ENCODE measurements at regions not wholly inside any gene's neighbourhood (a gene's known extent, or its start where the extent isn't known, plus 50 kb on each side); places are given as distances from the start of the nearest gene placed in this dataset.

- 0 out of 2 replicates have a peak, but pooled peaks cover 4% of the 10 kb centered on the region for H3K9me3 ChIP-seq (ENCODE audit: control insufficient read depth, insufficient read depth, low read length)
- TF ChIP-seq EZH2phosphoT487 (IDR thresholded peaks at IDR 0.05; ENCODE audit: borderline replicate concordance, low read length) (no peak), CTCF (IDR thresholded peaks at IDR 0.05; ENCODE audit: low read depth, low read length, poor library complexity, severe bottlenecking) (no peak)
Observed at GRCh38 chr2:12270876-12271588, 445.7 kb upstream of the TRIB2 start.

GRCh38 chr2:12271589-12271984, 445.1 kb upstream of the TRIB2 start:
- no peak overlapping the region for H3K4me2 ChIP-seq (ENCODE audit: low read length)
- no peak for TF ChIP-seq CTCF (IDR thresholded peaks at IDR 0.05; ENCODE audit: low read depth, low read length, poor library complexity, severe bottlenecking)
- no peak for TF ChIP-seq EZH2phosphoT487 (IDR thresholded peaks at IDR 0.05; ENCODE audit: borderline replicate concordance, low read length)

More at GRCh38 chr2:12270876-12271588, 445.7 kb upstream of the TRIB2 start:
- Histone ChIP-seq H3K27me3 (ENCODE audit: control insufficient read depth, low read length) (no peaks in the 10 kb centered on the region), H3K4me1 (ENCODE audit: control insufficient read depth, low read length) (no peaks in the 10 kb centered on the region), H3K36me3 (ENCODE audit: control insufficient read depth, low read length) (no peaks in the 10 kb centered on the region), H4K20me1 (ENCODE audit: control insufficient read depth, insufficient read depth, low read depth, low read length) (no peaks in the 10 kb centered on the region), H3K27ac (ENCODE audit: low read depth, low read length) (no peak overlapping the region), H3K9me2 (replicated peaks; ENCODE audit: control insufficient read depth, low read length) (no peaks in the 10 kb centered on the region), H3K4me3 (ENCODE audit: low read length) (no peak overlapping the region), H3K79me2 (ENCODE audit: control insufficient read depth, low read length) (no peaks in the 10 kb centered on the region), H3K4me2 (ENCODE audit: low read length) (no peak overlapping the region), H3F3A (ENCODE audit: control insufficient read depth, insufficient read depth) (no peaks in the 10 kb centered on the region)

GRCh38 chr2:12273111-12273510, 443.6 kb upstream of the TRIB2 start:
- TF ChIP-seq CTCF (IDR thresholded peaks at IDR 0.05; ENCODE audit: low read depth, low read length, poor library complexity, severe bottlenecking) (no peak), EZH2phosphoT487 (IDR thresholded peaks at IDR 0.05; ENCODE audit: borderline replicate concordance, low read length) (no peak)
- H3K36me3 ChIP-seq (ENCODE audit: control insufficient read depth, low read length) = no peaks in the 10 kb centered on the region
- 0 out of 2 replicates have a peak, but pooled peaks cover 4% of the 10 kb centered on the region for H3K9me3 ChIP-seq (ENCODE audit: control insufficient read depth, insufficient read depth, low read length)
- no peaks in the 10 kb centered on the region for H3F3A ChIP-seq (ENCODE audit: control insufficient read depth, insufficient read depth)
- no peaks in the 10 kb centered on the region for H4K20me1 ChIP-seq (ENCODE audit: control insufficient read depth, insufficient read depth, low read depth, low read length)
- no peaks in the 10 kb centered on the region for H3K27me3 ChIP-seq (ENCODE audit: control insufficient read depth, low read length)
- H3K79me2 ChIP-seq (ENCODE audit: control insufficient read depth, low read length) = no peaks in the 10 kb centered on the region
- no peak overlapping the region for H3K4me3 ChIP-seq (ENCODE audit: low read length)
- no peak overlapping the region for H3K4me2 ChIP-seq (ENCODE audit: low read length)
- no peak overlapping the region for H3K27ac ChIP-seq (ENCODE audit: low read depth, low read length)
- H3K9me2 ChIP-seq (replicated peaks; ENCODE audit: control insufficient read depth, low read length) = no peaks in the 10 kb centered on the region
- H3K4me1 ChIP-seq (ENCODE audit: control insufficient read depth, low read length) = peaks cover 4% of the 10 kb centered on the region; the same call in 1 of the 2 replicates

More at GRCh38 chr2:12271589-12271984, 445.1 kb upstream of the TRIB2 start:
- H3K4me3 ChIP-seq (ENCODE audit: low read length) = no peak overlapping the region
- no peak overlapping the region for H3K27ac ChIP-seq (ENCODE audit: low read depth, low read length)
- H3K27me3 ChIP-seq (ENCODE audit: control insufficient read depth, low read length) = no peaks in the 10 kb centered on the region
- no peaks in the 10 kb centered on the region for H3K4me1 ChIP-seq (ENCODE audit: control insufficient read depth, low read length)
- no peaks in the 10 kb centered on the region for H3F3A ChIP-seq (ENCODE audit: control insufficient read depth, insufficient read depth)
- H3K9me2 ChIP-seq (replicated peaks; ENCODE audit: control insufficient read depth, low read length) = no peaks in the 10 kb centered on the region
- H4K20me1 ChIP-seq (ENCODE audit: control insufficient read depth, insufficient read depth, low read depth, low read length) = no peaks in the 10 kb centered on the region
- no peaks in the 10 kb centered on the region for H3K79me2 ChIP-seq (ENCODE audit: control insufficient read depth, low read length)
- 0 out of 2 replicates have a peak, but pooled peaks cover 4% of the 10 kb centered on the region for H3K9me3 ChIP-seq (ENCODE audit: control insufficient read depth, insufficient read depth, low read length)
- no peaks in the 10 kb centered on the region for H3K36me3 ChIP-seq (ENCODE audit: control insufficient read depth, low read length)
